ENCODE measurements at regions not wholly inside any gene's neighbourhood (a gene's known extent, or its start where the extent isn't known, plus 50 kb on each side); places are given as distances from the start of the nearest gene placed in this dataset.
A peak's percentile ranks its signal among the peaks of the same experiment; 100 is the strongest.

DNA sequence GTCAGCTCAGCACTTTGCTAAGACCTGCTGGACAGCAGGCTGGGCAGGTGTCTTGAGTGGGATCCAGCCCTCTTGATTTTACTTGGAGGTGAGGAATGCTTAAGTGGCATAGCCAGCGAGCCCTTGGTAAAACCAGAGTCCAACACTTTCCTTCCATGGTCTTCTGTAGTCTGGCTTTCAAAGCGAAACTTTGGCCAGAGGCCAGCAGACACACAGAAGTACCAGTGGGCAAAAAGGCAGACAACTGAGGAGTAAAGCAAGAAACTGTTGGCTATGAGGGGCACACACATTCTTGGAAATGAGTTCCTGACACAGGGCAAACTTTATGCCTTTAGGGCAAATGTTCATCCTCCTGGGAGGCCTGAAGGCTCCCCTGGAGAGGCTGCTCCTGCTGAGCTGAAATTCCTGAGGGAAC is 281.0 kb upstream of the POU3F1 start:
- DNase-seq: no peak

DNA sequence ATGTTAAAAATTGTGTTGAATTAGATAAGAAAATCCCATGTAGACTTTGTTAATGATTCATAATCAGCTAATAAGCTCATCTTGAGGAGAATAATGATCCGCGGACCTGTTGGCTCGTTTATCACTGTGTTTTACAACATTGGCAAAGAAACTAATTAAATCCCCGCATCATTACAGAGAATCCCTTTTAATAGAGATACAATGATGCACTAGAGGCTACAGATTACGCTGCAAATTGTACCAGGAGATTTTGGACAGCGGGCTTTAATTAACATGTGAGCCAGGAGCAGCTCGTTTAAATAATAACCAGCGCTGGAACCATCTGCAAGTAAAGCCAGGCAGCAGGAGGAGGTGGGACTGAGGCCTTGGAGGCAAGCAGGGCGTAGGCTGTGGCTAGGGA is 280.3 kb upstream of the POU3F1 start:
- peak in 1 of 2 experiments; percentile 6 for DNase-seq

DNA sequence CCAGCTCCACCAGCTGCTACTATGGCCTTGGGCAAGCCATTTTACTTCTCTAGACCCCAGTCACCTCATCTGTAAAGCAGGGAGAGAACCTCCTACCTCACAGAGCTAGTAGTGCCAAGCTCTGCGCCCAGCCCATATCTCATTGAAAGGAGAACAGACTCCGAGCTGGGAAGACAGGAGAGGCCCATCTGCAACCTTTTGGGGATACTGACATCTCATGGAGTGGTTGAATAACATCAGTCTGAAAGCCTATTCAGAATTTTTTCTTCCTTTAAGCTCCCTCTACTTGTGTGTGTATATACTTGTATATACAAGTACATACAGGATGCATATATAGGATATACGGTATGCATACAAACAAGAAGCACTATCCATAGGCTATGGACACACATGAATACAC is 279.5 kb upstream of the POU3F1 start:
- DNase-seq: peak in 1 of 2 experiments; percentile 12

DNA sequence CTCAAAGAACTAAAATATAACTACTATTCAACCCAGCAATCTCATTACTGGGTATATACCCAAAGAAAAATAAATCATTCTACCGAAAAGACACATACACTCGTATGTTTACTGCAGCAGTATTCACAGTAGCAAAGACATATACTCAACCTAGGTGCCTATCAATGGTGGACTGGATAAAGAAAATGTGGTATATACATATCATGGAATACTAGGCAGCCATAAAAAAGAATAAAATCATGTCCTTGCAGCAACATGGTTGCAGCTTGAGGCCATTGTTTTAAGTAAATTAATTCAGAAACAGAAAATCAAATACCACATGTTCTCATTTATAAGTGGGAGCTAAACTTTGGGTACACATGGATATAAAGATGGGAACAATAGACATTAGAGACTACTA is 266.2 kb upstream of the POU3F1 start:
- no peak for DNase-seq

DNA sequence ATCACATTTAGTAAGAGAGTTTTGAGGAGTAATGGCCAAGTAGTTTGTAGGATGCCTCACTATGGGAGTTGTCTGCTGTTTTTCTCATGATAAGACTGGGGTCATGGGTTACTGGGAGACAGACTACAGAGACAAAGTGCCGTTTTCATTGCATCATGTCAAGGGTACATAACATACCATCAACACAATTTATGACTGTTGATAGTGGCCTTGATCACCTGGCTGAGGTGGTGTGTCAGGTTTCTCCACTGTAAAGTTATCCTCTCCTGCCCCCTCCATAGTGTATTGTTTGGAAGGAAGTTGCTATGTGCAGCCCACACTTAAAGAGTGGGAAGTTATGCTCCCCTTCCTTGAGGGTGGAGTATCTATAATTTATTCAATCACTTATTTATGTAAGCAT is 263.5 kb upstream of the POU3F1 start:
- no peak for DNase-seq

DNA sequence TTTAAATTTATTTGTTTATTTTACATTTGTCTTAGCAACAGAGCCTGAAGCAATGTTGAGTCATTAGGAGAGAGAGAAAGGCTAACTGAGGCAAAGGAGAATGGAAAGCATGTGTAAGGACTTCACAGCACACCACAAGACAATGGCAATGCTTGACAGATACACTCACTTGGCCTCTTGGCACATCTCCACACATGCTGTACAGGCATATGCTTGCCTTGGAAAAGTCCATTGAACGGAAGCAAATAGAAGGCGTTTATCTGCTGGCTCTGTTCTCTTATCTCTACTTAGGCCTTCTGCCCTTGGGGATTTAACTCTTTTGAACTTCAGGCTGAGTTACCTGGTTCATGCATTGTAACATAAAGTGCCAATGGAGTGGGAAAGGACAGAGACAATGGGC is 262.2 kb upstream of the POU3F1 start:
- no peak for DNase-seq

DNA sequence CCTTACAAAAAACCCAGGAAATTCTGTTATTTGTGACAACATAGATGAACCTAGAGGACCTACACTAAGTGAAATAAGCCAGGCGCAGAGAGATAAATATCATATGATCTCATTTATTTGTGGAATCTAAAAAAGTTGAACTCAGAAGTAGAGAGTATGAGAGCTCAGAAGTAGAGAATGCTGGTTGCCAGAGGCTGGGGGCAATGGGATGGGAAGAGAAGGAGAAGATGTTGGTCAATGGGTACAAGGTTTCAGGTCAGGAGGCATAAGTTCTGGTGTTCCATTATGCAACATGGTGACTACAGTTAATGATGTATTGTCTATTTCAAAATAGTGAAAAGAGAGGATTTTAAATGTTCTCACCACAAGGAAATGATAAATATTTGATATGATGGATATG is 259.1 kb upstream of the POU3F1 start:
- no peak for DNase-seq

DNA sequence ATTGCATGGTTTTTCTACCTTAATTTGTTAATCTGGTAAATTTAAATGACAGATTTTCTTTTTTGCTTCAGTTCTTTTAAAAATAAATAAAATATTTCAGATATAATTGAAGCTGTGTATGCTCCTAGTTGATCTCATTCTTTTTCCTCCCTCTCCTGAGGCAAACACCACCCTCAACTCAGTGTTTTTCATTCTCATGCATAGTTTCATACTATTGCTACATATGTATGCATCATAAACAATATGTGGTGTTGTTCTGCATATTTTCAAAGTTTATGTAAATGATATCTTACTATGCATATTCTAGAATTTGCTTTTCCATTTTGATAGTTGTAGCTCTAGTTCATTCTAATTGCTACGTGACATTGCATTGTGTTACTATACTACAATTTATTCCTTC is 257.2 kb upstream of the POU3F1 start:
- no peak for DNase-seq

DNA sequence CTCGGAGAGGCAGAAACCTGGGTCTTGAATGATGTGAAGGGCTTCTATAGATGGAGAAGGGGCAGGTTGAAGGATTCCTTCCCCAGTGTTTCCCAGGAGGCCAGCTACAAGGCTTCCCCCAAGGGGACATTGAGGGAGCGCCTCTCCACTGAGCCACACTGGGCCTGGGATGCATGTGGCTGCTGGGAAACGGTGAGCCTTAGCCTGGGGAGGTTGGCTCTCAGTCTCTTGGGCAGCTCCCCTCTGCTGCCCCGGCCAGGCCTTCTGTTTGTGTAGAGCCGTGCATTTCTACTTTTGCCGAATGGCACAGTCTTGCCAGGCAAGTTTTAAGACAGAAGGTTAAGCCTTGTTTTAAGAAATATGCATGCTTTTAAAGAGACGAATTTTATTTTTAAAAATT is 254.4 kb upstream of the POU3F1 start:
- no peak for DNase-seq

DNA sequence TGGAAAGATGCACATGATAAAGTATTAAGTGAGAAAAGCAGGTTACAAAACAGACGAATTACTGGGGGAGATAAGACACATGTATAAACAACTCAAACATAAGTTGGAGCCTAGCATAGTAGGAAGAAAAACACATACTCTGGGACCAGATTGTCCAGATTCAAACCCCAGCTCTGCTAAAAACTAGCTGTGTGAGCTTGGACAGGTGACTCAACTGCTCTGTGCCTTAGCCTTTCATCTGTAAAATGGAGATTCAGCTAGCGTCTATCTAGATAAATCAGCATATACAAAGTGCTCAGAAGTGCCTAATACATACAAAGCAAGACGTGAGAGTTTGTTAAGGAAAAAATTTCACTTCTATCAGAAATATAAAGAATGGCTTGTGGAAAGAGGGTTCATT is 254.0 kb upstream of the POU3F1 start:
- no peak for DNase-seq

DNA sequence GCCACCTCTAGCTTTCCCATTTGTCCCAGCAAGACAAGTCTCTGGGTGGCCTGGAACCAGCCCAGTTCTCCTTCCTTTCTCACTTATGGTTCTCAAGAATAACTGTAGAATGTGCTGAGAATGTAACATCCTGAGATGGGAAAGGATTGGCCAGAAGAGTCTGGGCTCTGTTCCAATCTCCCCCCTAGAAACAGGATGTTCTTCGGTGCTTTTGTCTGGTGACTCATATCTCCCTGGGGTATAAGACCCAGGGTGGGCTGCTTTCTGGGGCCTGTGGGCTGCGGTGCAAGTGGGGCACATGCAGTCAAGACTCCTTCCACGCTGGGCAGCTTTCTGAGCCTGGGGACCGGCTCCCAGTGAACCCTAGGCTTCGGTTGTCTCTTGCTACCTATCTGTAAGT is 251.2 kb upstream of the POU3F1 start:
- no peak for DNase-seq

DNA sequence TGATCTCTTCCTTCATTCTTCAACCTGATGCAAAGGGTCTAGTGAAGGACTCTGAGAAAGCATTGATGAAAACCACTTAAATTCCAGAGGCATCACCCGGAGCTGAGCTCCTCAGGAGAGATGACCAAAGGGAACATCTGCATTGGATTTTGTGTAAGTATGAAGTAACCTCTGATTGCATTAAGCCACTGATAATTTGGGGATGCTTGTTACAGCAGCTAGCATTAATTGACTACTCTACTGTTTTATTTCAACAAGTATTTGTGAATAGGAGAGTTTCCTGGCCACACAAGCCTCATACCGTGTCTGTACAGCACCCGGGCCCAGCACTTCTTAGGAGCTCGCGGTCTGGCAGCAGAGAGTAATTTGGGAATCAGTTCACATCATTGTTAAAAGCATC is 250.7 kb upstream of the POU3F1 start:
- DNase-seq: no peak

DNA sequence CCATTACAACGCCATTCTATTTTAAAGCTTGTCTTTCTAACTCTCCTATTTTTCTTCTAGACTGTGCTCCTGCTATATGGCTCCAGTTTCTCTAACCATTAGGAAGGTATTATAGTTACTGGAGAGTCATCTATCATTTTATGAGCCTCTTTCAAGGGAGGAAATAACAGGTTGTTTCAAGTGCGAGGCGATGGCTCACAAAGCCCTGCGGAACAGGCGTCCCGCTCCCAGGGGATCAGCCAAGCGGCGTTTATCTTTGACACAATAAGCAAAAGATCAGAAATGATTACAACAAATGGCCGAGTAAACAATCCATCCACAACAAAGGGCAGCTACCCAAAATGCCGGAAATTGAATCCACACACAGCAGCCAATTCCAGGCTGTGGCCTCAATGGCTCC is 249.5 kb upstream of the POU3F1 start:
- DNase-seq: no peak

DNA sequence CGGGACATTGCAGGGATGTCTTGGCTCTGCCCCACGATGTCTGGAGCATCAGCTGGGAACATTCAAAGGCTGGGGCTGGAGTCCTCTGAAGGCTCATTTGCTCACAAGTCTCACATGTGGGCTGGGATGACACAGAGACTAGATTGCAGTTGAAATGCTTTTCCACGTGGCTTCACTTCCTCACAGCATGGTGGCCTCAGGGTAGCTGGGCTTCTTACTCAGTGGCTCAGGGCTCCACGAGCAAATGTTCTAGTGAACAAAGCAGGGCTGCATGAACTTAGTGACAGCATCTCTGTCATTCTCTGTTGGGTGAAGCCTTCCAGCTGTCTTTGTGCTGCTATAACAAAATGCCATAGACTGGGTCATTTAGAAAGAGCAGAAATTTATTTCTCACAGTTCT is 247.0 kb upstream of the POU3F1 start:
- DNase-seq: no peak

DNA sequence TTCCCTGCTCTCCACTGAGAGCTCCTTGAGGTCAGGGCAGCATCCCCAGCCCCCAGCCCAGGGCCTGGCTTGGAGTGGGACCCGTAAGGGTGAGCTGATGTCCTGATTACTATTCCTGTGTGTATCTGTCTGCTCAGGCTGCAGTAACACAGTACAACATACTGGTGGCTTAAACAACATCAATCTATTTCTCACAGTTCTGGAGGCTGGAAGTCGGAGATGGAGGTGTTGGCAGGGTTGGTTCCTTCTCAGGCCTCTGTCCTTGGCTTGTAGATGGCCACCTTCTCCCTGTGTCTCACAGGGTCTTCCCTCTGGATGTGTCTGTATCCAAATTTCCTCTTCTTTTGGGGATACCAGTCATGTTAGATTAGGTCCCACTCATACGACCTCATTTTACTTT is 246.4 kb upstream of the POU3F1 start:
- DNase-seq: no peak

DNA sequence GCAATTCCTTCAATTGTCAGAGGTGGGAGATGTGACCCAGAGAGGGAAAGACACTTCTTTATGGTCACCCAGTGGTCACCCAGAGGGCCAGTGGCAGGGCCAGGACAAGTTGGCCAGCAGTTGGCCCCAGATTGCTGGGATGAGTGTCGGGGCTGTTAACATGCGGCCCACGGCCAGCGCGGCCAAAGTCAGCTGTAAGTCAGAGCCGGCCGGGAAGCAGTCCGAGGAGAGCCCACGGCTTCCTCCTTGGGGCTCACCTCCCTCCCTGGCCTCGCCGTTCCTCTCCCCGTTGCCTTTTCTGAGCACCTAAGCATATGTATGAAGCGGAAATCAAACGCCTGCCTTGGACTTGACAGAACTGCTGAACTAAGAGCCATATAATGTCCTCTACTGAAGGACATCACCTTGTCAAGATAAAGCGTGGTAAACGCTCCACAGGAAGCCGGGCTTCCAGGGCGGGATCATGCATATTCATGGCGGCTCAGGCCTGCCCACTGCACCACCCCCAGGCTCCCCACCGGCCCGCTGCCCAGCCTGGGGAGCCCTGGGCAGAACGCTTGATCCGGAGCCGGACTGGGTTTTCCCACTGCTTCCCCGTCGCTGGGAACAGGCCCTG is 245.4 kb upstream of the POU3F1 start:
- no peak for DNase-seq

DNA sequence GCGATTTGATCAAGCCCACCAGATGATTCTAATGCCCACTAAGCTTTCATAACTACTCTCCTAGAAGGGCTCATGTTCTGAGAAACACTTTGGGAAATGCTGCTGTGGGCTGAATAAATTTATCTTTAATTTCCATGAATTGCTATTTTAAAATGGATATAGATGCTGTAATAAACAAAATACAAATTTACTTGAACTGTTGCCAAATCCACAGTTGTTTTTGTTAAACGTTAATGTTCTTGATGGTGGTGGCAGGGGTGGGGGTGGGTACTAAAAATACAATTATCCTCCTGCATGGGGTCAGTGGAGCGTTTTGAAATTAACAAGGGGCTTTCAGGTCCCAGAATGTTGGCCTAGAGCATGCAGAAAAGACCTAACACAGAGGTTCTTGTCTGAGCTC is 244.7 kb upstream of the POU3F1 start:
- DNase-seq: no peak

DNA sequence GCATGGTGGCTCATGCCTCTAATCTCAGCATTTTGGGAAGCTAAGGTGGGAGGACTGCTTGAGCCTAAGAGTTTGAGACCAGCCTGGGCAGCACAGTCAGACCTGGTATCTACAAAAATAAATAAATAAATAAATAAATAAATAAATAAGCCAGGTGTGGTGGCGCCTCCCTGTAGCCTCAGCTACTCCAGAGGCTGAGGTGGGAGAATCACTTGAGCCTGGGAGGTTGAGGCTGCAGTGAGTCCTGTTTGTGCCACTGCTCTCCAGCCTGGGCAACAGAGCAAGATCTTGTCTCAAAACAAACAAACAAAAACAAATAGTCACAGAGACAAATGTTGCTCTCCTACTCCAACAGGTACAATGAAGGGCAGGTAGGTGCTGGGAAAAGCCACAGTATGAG is 242.4 kb upstream of the POU3F1 start:
- DNase-seq: no peak

DNA sequence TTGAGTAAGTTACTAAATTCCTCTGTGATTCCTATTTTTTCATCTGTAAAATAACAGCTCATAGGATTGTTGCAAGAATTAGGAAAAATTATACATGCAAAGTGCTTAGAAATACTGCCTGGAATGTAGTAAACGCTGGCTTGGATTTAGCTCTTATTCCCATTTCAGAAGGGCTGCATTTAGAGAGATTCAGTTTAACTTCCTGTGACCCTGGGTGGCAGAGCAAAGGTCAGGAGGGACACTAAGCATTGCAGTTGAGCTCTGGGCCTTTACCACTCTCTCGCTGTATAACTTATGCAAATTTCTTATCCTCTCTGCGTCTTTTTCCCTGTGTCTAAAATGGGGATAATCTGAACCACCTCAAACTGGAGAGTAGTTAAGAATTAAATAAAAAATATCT is 241.0 kb upstream of the POU3F1 start:
- DNase-seq: no peak

DNA sequence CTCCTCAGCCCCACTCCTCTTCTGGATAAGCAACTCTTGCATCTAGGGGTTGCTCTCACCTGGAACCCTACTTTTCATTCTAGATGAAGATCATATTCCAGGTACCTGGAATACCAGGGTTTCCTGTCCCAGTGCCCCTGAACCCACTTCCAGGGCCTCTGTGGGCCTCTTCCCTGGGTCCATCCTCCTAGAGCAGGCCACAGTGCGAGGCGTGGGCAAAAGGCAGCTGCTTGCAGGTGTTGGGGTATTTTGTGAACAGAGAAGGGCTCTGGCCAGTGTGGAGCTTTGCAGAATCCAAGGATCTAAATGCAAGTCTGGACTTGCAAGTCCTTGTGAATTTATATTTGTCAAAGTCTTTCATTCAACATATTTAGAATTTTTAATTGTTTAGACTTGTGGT is 240.4 kb upstream of the POU3F1 start:
- no peak for DNase-seq

DNA sequence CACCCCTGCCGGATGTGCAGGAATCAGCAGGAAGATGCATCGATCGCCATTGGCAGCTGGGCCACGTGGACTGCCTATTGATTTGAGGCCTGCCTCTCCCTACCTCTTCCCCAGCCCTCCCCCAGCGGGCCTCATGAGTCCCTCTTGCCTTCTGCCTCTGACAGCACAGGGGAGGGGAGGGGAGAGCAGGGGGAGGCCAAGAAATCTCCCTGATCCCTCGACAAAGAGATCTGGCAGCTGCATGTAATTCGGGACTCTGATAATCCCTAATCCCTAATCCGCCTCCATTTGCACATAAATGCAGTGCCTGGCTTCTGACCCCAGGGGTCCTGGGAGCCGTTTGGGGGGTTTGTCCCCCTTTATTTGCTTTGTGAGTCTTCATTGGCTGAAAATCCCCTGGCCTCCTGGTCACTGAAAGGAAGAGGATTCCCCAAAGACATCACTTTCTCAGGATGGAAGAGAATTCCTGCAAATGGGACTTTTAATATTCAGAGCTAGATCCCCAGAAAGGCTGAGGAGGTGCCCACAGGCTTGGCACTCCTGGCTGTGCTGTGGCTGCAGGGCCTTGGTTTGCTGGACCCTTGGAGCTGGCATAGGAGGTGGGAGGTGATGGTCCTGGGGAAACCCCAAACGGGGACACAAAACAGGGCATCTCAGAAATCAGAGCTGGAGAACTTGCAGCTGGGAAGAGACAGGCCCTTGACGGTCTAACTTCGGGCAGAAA is 239.4 kb upstream of the POU3F1 start:
- DNase-seq: peak; percentile 57 to 85

DNA sequence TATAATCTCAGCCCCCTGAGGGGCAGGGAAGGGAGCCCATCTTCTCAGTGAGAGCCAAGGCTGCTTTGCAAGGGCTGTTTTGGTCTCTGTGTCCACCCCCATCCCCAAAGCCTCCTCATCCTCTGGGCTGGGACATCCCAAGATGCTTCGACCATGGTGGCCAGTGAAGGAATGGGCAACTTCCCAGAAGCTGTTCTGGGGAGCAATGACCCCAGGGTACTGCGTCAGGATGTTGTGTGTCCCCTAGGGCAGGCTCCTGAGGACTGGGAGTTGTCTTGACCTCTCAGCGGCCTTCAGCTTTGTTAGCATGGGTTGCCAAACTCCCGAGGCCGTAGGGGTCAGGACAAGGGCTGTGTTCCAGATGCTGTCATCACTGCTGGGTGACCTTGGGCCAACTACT is 238.4 kb upstream of the POU3F1 start:
- no peak for DNase-seq

DNA sequence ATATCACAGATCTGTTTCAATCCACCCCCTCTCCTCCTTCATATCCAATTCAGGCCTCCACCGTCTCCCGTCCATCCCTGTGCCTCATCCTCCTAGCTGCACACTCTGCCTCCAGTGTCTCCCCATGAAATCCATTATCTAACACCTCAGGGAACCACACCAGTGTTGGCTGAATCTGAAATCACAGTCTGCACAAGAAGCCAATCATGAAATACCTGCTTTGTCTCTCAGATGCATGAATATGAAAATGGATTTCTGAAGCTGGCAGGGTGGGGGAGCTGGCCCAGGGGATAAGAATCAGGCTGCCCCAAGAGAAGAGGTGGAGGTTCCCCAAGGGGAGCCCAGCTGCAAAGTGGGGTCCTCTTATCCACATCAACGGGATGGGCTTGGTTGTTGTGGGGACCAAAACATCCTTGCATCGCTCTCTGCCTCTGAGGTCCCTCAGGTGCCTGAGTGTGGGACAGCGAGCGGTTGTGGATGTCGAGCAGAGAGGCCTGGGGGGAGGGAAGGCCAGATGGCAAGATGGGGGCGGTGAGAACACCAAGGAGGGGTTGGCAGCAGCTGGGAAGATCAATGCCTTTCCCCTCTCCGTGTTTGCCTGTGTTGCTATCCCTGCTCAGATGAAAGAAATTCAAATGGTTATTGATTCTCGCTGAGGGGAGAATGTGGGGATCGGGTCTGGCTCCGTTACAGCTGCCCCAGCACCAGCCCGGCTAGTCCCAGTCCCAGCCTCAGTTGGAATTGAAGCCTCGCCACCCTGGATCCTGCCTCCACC is 237.3 kb upstream of the POU3F1 start:
- peak; percentile 50 to 80 for DNase-seq

DNA sequence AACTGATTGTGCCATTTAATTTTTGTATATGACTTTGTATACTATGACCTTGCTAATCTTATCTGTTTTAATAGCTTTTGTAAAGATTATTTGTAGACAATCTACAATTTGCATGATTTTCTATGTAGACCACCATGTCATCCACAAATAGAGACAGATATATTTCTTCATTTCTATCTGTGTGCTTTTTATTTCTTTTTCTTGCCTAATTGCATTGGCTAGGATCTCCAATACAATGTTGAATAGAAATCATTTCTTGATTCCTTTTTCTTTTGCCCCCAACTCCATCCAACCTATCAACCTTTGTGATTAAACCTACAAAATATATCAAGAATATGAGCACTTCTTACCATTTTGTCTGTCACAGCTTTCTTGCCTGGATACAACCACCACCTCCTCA is 232.6 kb upstream of the POU3F1 start:
- no peak for DNase-seq
